Activated T-cell treated with anti-CD3 and anti-CD28 coated beads, Interleukin-2, amount 50 U/mL, for 72 hours (primary cell): ENCODE measurements at regions not wholly inside any gene's neighbourhood (a gene's known extent, or its start where the extent isn't known, plus 50 kb on each side); places are given as distances from the start of the nearest gene placed in this dataset.

Source experiments
- ATAC-seq, 2 donors: fragments of 150-1000 bp; cut with Tn5 transposase; replicated peaks in 1 of 2; 2 replicates each; pipeline ENCODE4 v1.10.0; 2021; ENCODE audit warnings: moderate library complexity in 2 of 2, mild to moderate bottlenecking in 1 of 2
- DNase-seq, 2 donors: peaks; one replicate each; pipeline ENCODE4 v3.0.0; 2021 to 2022; ENCODE audit warnings: mixed read lengths in 1 of 2
- H3K27ac Mint-ChIP-seq: one replicate; pipeline ENCODE4 v1.8.0; 2022; ENCODE audit warnings: mild to moderate bottlenecking, moderate library complexity, mixed read lengths
- H3K27me3 Mint-ChIP-seq: one replicate; pipeline ENCODE4 v1.8.0; 2022; ENCODE audit warnings: low read depth, mixed read lengths
- H3K36me3 Mint-ChIP-seq, 2 donors: one replicate each; pipeline ENCODE4 v1.8.0; 2022; ENCODE audit warnings: mixed read lengths in 2 of 2, mild to moderate bottlenecking in 1 of 2; ENCODE audit not compliant: insufficient read depth in 2 of 2
- H3K4me1 Mint-ChIP-seq: one replicate; pipeline ENCODE4 v1.8.0; 2022; ENCODE audit warnings: low read depth, mixed read lengths
- H3K4me3 Mint-ChIP-seq, 2 donors: one replicate each; pipeline ENCODE4 v1.8.0; 2022; ENCODE audit warnings: mild to moderate bottlenecking in 2 of 2, mixed read lengths in 2 of 2, moderate library complexity in 2 of 2
- H3K9me3 Mint-ChIP-seq, 2 donors: one replicate each; pipeline ENCODE4 v1.8.0; 2022; ENCODE audit warnings: mixed read lengths in 2 of 2

GRCh38 chr5:124421584-124421983, 324.9 kb downstream of the ZNF608 start:
- H3K4me1 Mint-ChIP-seq, result no peaks in the 10 kb centered on the region
- H3K27me3 Mint-ChIP-seq, result no peaks in the 10 kb centered on the region
- H3K36me3 Mint-ChIP-seq, result peaks cover 2 to 6% of the 10 kb centered on the region in 2 donors
- H3K9me3 Mint-ChIP-seq, result peaks cover 5 to 7% of the 10 kb centered on the region in 2 donors
- DNase-seq, result no peak
- no peak overlapping the region for H3K27ac Mint-ChIP-seq
- H3K4me3 Mint-ChIP-seq, result no peak overlapping the region
- no peak for ATAC-seq

GRCh38 chr5:124420952-124421351, 325.5 kb downstream of the ZNF608 start:
- peaks cover 5 to 7% of the 10 kb centered on the region in 2 donors for H3K9me3 Mint-ChIP-seq
- DNase-seq (no peak), ATAC-seq (no peak)
- H3K4me3 Mint-ChIP-seq, result no peak overlapping the region
- H3K36me3 Mint-ChIP-seq, result peaks cover 2 to 6% of the 10 kb centered on the region in 2 donors
- H3K27me3 Mint-ChIP-seq, result no peaks in the 10 kb centered on the region
- H3K4me1 Mint-ChIP-seq, result no peaks in the 10 kb centered on the region
- no peak overlapping the region for H3K27ac Mint-ChIP-seq

- peaks cover 2 to 4% of the 10 kb centered on the region in 2 donors for H3K36me3 Mint-ChIP-seq
- no peak for DNase-seq
- H3K9me3 Mint-ChIP-seq, result peaks cover 5 to 7% of the 10 kb centered on the region in 2 donors
- H3K27me3 Mint-ChIP-seq, result no peaks in the 10 kb centered on the region
- no peak overlapping the region for H3K27ac Mint-ChIP-seq
- ATAC-seq, result no peak
- no peaks in the 10 kb centered on the region for H3K4me1 Mint-ChIP-seq
- H3K4me3 Mint-ChIP-seq, result no peak overlapping the region
Measured at GRCh38 chr5:124419531-124419930, 326.9 kb downstream of the ZNF608 start.

- ATAC-seq, result no peak
- H3K36me3 Mint-ChIP-seq, result peaks cover 2% of the 10 kb centered on the region in 2 donors
- peaks cover 2 to 7% of the 10 kb centered on the region in 2 donors for H3K9me3 Mint-ChIP-seq
- no peak overlapping the region for H3K27ac Mint-ChIP-seq
- DNase-seq, result no peak
- H3K27me3 Mint-ChIP-seq, result no peaks in the 10 kb centered on the region
- H3K4me3 Mint-ChIP-seq, result no peak overlapping the region
- H3K4me1 Mint-ChIP-seq, result no peaks in the 10 kb centered on the region
Measured at GRCh38 chr5:124418390-124418789, 328.0 kb downstream of the ZNF608 start.

GRCh38 chr5:124417196-124417595, 329.2 kb downstream of the ZNF608 start:
- Mint-ChIP-seq H3K36me3 (peaks cover 2% of the 10 kb centered on the region in 2 donors), H3K27me3 (no peaks in the 10 kb centered on the region), H3K27ac (no peak overlapping the region), H3K9me3 (peaks cover 4 to 5% of the 10 kb centered on the region in 2 donors), H3K4me1 (no peaks in the 10 kb centered on the region), H3K4me3 (no peak overlapping the region)
- DNase-seq, result no peak
- ATAC-seq, result no peak

GRCh38 chr5:124416627-124417026, 329.8 kb downstream of the ZNF608 start:
- DNase-seq (no peak), ATAC-seq (no peak)
- Mint-ChIP-seq H3K9me3 (peaks cover 2% of the 10 kb centered on the region in 2 donors), H3K27me3 (no peaks in the 10 kb centered on the region), H3K36me3 (no peaks in the 10 kb centered on the region), H3K27ac (no peak overlapping the region), H3K4me1 (no peaks in the 10 kb centered on the region), H3K4me3 (no peak overlapping the region)

GRCh38 chr5:124414973-124415372, 331.5 kb downstream of the ZNF608 start:
- ATAC-seq (no peak), DNase-seq (no peak)
- H3K9me3 Mint-ChIP-seq, result peaks cover 0 to 2% of the 10 kb centered on the region in 2 donors
- no peaks in the 10 kb centered on the region for H3K36me3 Mint-ChIP-seq
- H3K4me1 Mint-ChIP-seq, result no peaks in the 10 kb centered on the region
- H3K27ac Mint-ChIP-seq, result no peak overlapping the region
- H3K4me3 Mint-ChIP-seq, result no peak overlapping the region
- H3K27me3 Mint-ChIP-seq, result no peaks in the 10 kb centered on the region

- no peak overlapping the region for H3K27ac Mint-ChIP-seq
- no peaks in the 10 kb centered on the region for H3K27me3 Mint-ChIP-seq
- ATAC-seq, result no peak
- H3K4me1 Mint-ChIP-seq, result no peaks in the 10 kb centered on the region
- H3K36me3 Mint-ChIP-seq, result no peaks in the 10 kb centered on the region
- H3K4me3 Mint-ChIP-seq, result no peak overlapping the region
- peaks cover 0 to 2% of the 10 kb centered on the region in 2 donors for H3K9me3 Mint-ChIP-seq
- DNase-seq, result no peak
Measured at GRCh38 chr5:124410539-124411488, 335.6 kb downstream of the ZNF608 start.

GRCh38 chr5:124408738-124409453, 337.5 kb downstream of the ZNF608 start:
- H3K36me3 Mint-ChIP-seq, result no peaks in the 10 kb centered on the region
- H3K27me3 Mint-ChIP-seq, result no peaks in the 10 kb centered on the region
- ATAC-seq, result no peak
- H3K4me1 Mint-ChIP-seq, result no peaks in the 10 kb centered on the region
- no peak for DNase-seq
- peaks cover 0 to 2% of the 10 kb centered on the region in 2 donors for H3K9me3 Mint-ChIP-seq
- H3K27ac Mint-ChIP-seq, result no peak overlapping the region
- no peak overlapping the region for H3K4me3 Mint-ChIP-seq

- Mint-ChIP-seq H3K36me3 (no peaks in the 10 kb centered on the region), H3K27me3 (no peaks in the 10 kb centered on the region), H3K9me3 (no peaks in the 10 kb centered on the region), H3K4me1 (no peaks in the 10 kb centered on the region), H3K4me3 (no peak overlapping the region), H3K27ac (no peak overlapping the region)
- ATAC-seq, result no peak
- no peak for DNase-seq
Measured at GRCh38 chr5:124404796-124405195, 341.6 kb downstream of the ZNF608 start.

GRCh38 chr5:124403281-124403680, 343.2 kb downstream of the ZNF608 start:
- ATAC-seq (no peak), DNase-seq (no peak)
- Mint-ChIP-seq H3K9me3 (peaks cover 0 to 3% of the 10 kb centered on the region in 2 donors), H3K27ac (no peak overlapping the region), H3K36me3 (no peaks in the 10 kb centered on the region), H3K4me3 (no peak overlapping the region), H3K27me3 (no peaks in the 10 kb centered on the region), H3K4me1 (no peaks in the 10 kb centered on the region)

GRCh38 chr5:124402144-124402581, 344.3 kb downstream of the ZNF608 start:
- DNase-seq (no peak), ATAC-seq (no peak)
- Mint-ChIP-seq H3K27me3 (no peaks in the 10 kb centered on the region), H3K27ac (no peak overlapping the region), H3K4me3 (no peak overlapping the region), H3K36me3 (no peaks in the 10 kb centered on the region), H3K4me1 (no peaks in the 10 kb centered on the region), H3K9me3 (peaks cover 0 to 3% of the 10 kb centered on the region in 2 donors)

GRCh38 chr5:124401476-124402143, 344.8 kb downstream of the ZNF608 start:
- no peaks in the 10 kb centered on the region for H3K4me1 Mint-ChIP-seq
- no peak for DNase-seq
- H3K9me3 Mint-ChIP-seq, result peaks cover 0 to 3% of the 10 kb centered on the region in 2 donors
- no peak for ATAC-seq
- no peak overlapping the region for H3K4me3 Mint-ChIP-seq
- no peak overlapping the region for H3K27ac Mint-ChIP-seq
- H3K27me3 Mint-ChIP-seq, result no peaks in the 10 kb centered on the region
- no peaks in the 10 kb centered on the region for H3K36me3 Mint-ChIP-seq
